GM21529 (cell line): ENCODE measurements at regions not wholly inside any gene's neighbourhood (a gene's known extent, or its start where the extent isn't known, plus 50 kb on each side); places are given as distances from the start of the nearest gene placed in this dataset.

Source experiments
- ATAC-seq: cut with Tn5 transposase; IDR thresholded peaks from one replicate; pipeline ENCODE4 v1.9.1; 2021; ENCODE audit not compliant: unreplicated experiment

GRCh38 chr20:2234598-2235191, 61.1 kb upstream of the TGM3 start:
- no peak for ATAC-seq

GRCh38 chr20:2236256-2236655, 59.5 kb upstream of the TGM3 start:
- ATAC-seq: no peak

GRCh38 chr20:2237059-2237458, 58.7 kb upstream of the TGM3 start:
- ATAC-seq: no peak

- ATAC-seq: no peak
These were observed 57.2 kb upstream of the TGM3 start for GRCh38 chr20:2238601-2239000.

- ATAC-seq: no peak
These were observed 55.0 kb upstream of the TGM3 start for GRCh38 chr20:2240835-2241234.

- ATAC-seq: no peak
These were observed 53.1 kb upstream of the TGM3 start for GRCh38 chr20:2242678-2243077.

DNA sequence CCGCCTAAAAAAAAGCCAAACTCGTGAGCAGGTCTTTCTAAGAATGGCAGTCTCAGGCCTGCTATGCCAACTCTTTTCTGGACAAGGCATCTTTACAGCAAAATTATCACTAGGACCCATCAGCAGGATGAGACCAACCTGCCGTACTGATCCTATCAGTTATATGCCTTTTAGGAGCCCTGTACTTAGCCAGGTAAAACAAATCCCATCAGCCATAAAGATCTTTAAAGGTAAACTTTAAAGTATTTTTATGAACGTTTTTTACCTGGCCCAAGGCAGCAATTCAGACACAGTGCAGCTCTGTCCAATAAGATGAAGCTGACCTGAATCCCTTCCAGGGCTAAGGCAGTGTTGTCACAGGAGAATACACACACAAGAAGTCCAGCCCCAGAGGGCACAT, 51.3 kb upstream of the TGM3 start:
- ATAC-seq: no peak

DNA sequence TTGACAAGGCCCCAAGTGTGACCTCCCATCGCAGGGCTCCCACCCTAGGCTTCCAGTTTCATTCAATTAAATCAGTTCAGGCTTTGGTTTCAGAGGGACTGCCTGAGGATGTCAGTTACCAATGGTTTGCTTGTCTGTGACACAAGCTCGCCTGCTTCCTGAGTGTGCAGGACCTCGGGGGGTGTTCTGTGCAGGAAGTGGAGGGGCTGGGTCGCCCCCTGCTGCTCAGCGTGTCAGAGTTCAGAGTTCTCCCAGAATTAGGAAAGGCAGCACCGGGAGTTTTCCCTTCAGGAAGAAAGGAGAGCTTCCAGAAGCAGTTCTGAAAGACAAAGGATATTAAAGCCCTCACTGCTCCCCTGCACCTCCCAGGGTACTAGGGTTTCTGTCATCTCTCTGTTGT, 50.8 kb upstream of the TGM3 start:
- ATAC-seq: no peak

DNA sequence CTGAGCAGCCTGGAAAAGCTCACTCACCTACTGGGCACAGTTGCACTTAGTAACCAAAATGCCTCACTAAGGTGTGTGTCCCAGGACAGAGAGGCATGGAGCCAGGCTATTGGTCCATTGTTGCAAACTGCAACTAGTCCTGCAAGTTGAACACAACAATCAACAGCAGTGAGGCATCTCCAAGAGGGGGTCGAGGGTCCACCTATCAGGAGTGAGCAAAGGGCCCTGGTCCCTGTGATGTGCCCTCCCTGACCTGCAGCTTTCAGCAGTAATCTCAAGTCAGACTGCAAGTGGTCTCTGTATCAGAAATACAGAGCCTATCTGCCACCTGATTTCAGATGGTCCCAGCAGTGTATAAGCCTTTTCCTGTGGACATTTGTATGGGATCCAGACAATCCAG, 50.2 kb upstream of the TGM3 start:
- ATAC-seq: no peak
